ENCODE measurements at regions not wholly inside any gene's neighbourhood (a gene's known extent, or its start where the extent isn't known, plus 50 kb on each side); places are given as distances from the start of the nearest gene placed in this dataset.

DNA sequence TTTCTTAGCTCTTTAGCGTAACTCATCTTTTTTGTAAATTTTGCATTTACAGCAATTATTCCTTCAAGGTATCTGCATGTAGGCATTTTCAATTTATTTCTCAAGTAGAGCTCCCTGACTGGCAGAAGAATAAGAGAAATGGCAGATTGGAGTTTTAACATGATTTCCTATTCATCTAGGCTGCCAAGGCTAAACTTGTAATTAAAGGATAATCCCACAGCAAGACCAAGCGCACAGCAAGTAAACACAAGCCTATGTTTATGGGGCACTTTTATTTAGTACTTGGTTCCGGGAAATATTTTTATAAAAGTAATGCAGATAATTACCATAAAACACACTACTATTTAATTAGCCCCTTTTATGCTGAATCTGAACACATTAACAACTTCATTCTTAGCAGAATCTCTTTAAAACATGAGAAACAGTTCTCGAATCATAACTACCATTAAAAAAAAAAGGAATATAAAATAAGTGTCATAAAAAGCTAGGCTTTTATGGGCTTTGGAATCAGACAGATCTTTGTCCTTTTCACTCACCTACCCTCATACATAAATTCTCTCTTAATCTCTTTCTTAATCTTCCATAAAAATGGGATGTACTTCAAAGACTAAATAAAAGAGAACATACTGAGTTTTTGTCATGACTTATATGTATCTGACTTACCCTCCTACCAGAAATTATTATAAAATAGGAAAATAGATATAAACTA, 961.6 kb upstream of the MIR17HG start:
- no peaks in the 10 kb centered on the region for H3K27me3 ChIP-seq (ENCODE audit: insufficient read depth, low read length)
- BruUV-seq (replicated peaks) = no TSS peak
- intact Hi-C loops (cut with micrococcal nuclease) = no loop called here
- no peak overlapping the region for H3K4me2 ChIP-seq (ENCODE audit: low read length)
- H3K79me2 ChIP-seq (ENCODE audit: insufficient read depth, low read length) = no peaks in the 10 kb centered on the region
- H3K4me1 ChIP-seq (ENCODE audit: control insufficient read depth in 1 of 2, insufficient read depth in 2 of 2, low read length in 2 of 2) = no peaks in the 10 kb centered on the region
- no peak overlapping the region for H3K27ac ChIP-seq (ENCODE audit: low read depth, low read length)
- no peak for DNase-seq (ENCODE audit: low read depth, low spot score)
- H3K36me3 ChIP-seq (ENCODE audit: control insufficient read depth in 1 of 2, insufficient read depth in 2 of 2, low read length in 2 of 2) = no peaks in the 10 kb centered on the region
- ChIA-PET RAD21 (ENCODE audit: low non-redundant PET in 1 of 2, low total read pairs in 2 of 2, uncharacterized antibody in 2 of 2, unreplicated experiment in 2 of 2) (no interaction called here), CTCF (no interaction called here), POLR2A (no interaction called here)
- no peak overlapping the region for H3K4me3 ChIP-seq (replicated peaks in 1 of 2; ENCODE audit: low read depth in 1 of 2, low read length in 2 of 2)
- H2AFZ ChIP-seq (ENCODE audit: low read depth, low read length, poor library complexity, severe bottlenecking) = no peak overlapping the region
- no peak overlapping the region for H3K9ac ChIP-seq (ENCODE audit: low read length)
- H3K9me2 ChIP-seq (ENCODE audit: insufficient read depth) = no peaks in the 10 kb centered on the region
- no peak for ATAC-seq
- no peaks in the 10 kb centered on the region for H4K20me1 ChIP-seq (ENCODE audit: insufficient read depth)
- no peaks in the 10 kb centered on the region; a peak in 1 of 4 replicates for H3K9me3 ChIP-seq (ENCODE audit: control insufficient read depth in 1 of 2, insufficient read depth in 1 of 2, low read depth in 1 of 2, low read length in 2 of 2)
- TF ChIP-seq CEBPB (IDR thresholded peaks at IDR 0.05; ENCODE audit: low read depth) (no peak), ZFX (IDR thresholded peaks at IDR 0.05) (no peak), SIN3A (IDR thresholded peaks at IDR 0.05; ENCODE audit: low read depth) (no peak), EZH2phosphoT487 (IDR thresholded peaks at IDR 0.05; ENCODE audit: borderline replicate concordance) (no peak)

DNA sequence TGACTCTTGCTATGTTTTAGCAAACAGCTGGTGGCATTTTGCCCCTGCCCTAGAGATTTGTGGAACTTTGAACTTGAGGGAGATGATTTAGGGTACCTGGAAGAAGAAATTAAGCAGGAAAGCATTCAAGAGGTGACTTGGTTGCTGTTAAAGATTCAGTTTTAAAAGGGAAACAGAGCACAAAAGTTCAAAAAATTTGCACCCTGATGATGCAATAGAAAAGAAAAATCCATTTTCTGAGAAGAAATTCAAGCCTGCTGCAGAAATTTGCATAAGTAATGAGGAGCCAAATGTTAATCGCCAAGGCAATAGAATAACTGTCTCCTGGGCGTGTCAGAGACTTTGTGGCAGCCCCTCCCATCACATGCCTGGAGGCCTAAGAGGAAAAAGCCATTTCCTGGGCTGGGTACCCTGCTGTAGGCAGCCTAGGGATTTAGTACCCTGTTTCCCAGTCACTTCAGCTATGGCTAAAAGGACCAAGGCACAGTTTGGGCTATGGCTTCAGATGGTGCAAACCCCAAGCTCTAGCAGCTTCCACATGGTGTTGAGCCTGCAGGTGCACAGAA, 958.5 kb upstream of the MIR17HG start:
- Histone ChIP-seq H3K4me1 (ENCODE audit: control insufficient read depth in 1 of 2, insufficient read depth in 2 of 2, low read length in 2 of 2) (no peaks in the 10 kb centered on the region), H3K36me3 (ENCODE audit: control insufficient read depth in 1 of 2, insufficient read depth in 2 of 2, low read length in 2 of 2) (no peaks in the 10 kb centered on the region), H3K4me3 (replicated peaks in 1 of 2; ENCODE audit: low read depth in 1 of 2, low read length in 2 of 2) (no peak overlapping the region), H3K9ac (ENCODE audit: low read length) (no peak overlapping the region), H3K27ac (ENCODE audit: low read depth, low read length) (no peak overlapping the region), H3K9me3 (ENCODE audit: control insufficient read depth in 1 of 2, insufficient read depth in 1 of 2, low read depth in 1 of 2, low read length in 2 of 2) (no peaks in the 10 kb centered on the region; a peak in 1 of 4 replicates), H3K9me2 (ENCODE audit: insufficient read depth) (no peaks in the 10 kb centered on the region), H3K27me3 (ENCODE audit: insufficient read depth, low read length) (no peaks in the 10 kb centered on the region), H3K79me2 (ENCODE audit: insufficient read depth, low read length) (no peaks in the 10 kb centered on the region), H4K20me1 (ENCODE audit: insufficient read depth) (no peaks in the 10 kb centered on the region), H3K4me2 (ENCODE audit: low read length) (no peak overlapping the region), H2AFZ (ENCODE audit: low read depth, low read length, poor library complexity, severe bottlenecking) (no peak overlapping the region)
- ChIA-PET POLR2A (no interaction called here), RAD21 (ENCODE audit: low non-redundant PET in 1 of 2, low total read pairs in 2 of 2, uncharacterized antibody in 2 of 2, unreplicated experiment in 2 of 2) (no interaction called here), CTCF (no interaction called here)
- BruUV-seq (replicated peaks) = no TSS peak
- intact Hi-C loops (cut with micrococcal nuclease) = no loop called here
- no peak for ATAC-seq
- DNase-seq (ENCODE audit: low read depth, low spot score) = no peak
- TF ChIP-seq SP1 (IDR thresholded peaks at IDR 0.05; ENCODE audit: low read depth) = no peak
- no peak for TF ChIP-seq TCF7L2 (IDR thresholded peaks at IDR 0.05; ENCODE audit: borderline replicate concordance, extremely low read depth, insufficient read depth, insufficient read length)
- TF ChIP-seq RAD21 (IDR thresholded peaks at IDR 0.05; ENCODE audit: low read depth) = no peak
- TF ChIP-seq EZH2phosphoT487 (IDR thresholded peaks at IDR 0.05; ENCODE audit: borderline replicate concordance) = no peak
- TF ChIP-seq SIN3A (IDR thresholded peaks at IDR 0.05; ENCODE audit: low read depth) = no peak
- TF ChIP-seq JUND (IDR thresholded peaks at IDR 0.05) = no peak
- no peak for TF ChIP-seq SRF (IDR thresholded peaks at IDR 0.05; ENCODE audit: low read depth)
- TF ChIP-seq EGR1 (IDR thresholded peaks at IDR 0.05; ENCODE audit: low read depth) = no peak
- no peak for TF ChIP-seq POLR2A (IDR thresholded peaks at IDR 0.05; ENCODE audit: borderline replicate concordance, extremely low read depth, insufficient read depth, insufficient read length)
- TF ChIP-seq, protein P1, sequence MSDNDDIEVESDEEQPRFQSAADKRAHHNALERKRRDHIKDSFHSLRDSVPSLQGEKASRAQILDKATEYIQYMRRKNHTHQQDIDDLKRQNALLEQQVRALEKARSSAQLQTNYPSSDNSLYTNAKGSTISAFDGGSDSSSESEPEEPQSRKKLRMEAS (IDR thresholded peaks at IDR 0.05) = no peak
- no peak for TF ChIP-seq CEBPB (IDR thresholded peaks at IDR 0.05; ENCODE audit: low read depth)
- TF ChIP-seq, protein P2, sequence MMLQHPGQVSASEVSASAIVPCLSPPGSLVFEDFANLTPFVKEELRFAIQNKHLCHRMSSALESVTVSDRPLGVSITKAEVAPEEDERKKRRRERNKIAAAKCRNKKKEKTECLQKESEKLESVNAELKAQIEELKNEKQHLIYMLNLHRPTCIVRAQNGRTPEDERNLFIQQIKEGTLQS (IDR thresholded peaks at IDR 0.05) = no peak
- TF ChIP-seq ELF1 (IDR thresholded peaks at IDR 0.05; ENCODE audit: borderline replicate concordance, low read depth) = no peak
- TF ChIP-seq, protein P3, sequence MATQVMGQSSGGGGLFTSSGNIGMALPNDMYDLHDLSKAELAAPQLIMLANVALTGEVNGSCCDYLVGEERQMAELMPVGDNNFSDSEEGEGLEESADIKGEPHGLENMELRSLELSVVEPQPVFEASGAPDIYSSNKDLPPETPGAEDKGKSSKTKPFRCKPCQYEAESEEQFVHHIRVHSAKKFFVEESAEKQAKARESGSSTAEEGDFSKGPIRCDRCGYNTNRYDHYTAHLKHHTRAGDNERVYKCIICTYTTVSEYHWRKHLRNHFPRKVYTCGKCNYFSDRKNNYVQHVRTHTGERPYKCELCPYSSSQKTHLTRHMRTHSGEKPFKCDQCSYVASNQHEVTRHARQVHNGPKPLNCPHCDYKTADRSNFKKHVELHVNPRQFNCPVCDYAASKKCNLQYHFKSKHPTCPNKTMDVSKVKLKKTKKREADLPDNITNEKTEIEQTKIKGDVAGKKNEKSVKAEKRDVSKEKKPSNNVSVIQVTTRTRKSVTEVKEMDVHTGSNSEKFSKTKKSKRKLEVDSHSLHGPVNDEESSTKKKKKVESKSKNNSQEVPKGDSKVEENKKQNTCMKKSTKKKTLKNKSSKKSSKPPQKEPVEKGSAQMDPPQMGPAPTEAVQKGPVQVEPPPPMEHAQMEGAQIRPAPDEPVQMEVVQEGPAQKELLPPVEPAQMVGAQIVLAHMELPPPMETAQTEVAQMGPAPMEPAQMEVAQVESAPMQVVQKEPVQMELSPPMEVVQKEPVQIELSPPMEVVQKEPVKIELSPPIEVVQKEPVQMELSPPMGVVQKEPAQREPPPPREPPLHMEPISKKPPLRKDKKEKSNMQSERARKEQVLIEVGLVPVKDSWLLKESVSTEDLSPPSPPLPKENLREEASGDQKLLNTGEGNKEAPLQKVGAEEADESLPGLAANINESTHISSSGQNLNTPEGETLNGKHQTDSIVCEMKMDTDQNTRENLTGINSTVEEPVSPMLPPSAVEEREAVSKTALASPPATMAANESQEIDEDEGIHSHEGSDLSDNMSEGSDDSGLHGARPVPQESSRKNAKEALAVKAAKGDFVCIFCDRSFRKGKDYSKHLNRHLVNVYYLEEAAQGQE (IDR thresholded peaks at IDR 0.05; ENCODE audit: low read depth) = no peak
- TF ChIP-seq ZNF274 (IDR thresholded peaks at IDR 0.05; ENCODE audit: low read depth, low read length) = no peak

Measured in HCT116 (cell line).